Transverse colon (tissue), 4 donors: ENCODE measurements at regions not wholly inside any gene's neighbourhood (a gene's known extent, or its start where the extent isn't known, plus 50 kb on each side); places are given as distances from the start of the nearest gene placed in this dataset.

Experiments used
- DNase-seq: peaks from one replicate; pipeline ENCODE4 v3.0.0-alpha.2; 2019
- H3K27ac ChIP-seq, 4 donors: fragments of 200-600 bp; sonication (generic); 2 replicates each; pipeline ENCODE4 v1.5.1; 2016 to 2018; ENCODE audit warnings: inconsistent platforms in 4 of 4
- H3K27me3 ChIP-seq: fragments of 200-600 bp; sonication (generic); 2 replicates; pipeline ENCODE4 v1.5.1; 2017; ENCODE audit warnings: inconsistent platforms
- H3K36me3 ChIP-seq, 4 donors: fragments of 200-600 bp; sonication (generic); 2 replicates each; pipeline ENCODE4 v1.5.1; 2017 to 2019; ENCODE audit warnings: inconsistent platforms in 4 of 4
- H3K4me1 ChIP-seq, 4 donors: fragments of 200-600 bp; sonication (generic); 2 replicates each; pipeline ENCODE4 v1.5.1; 2017 to 2020; ENCODE audit warnings: inconsistent platforms in 4 of 4
- H3K4me3 ChIP-seq, 4 donors: fragments of 200-600 bp; sonication (generic); 1 replicate in 1 of 4; 2 replicates in 3 of 4; pipeline versions ENCODE4 v1.5.1 to v1.6.1; 2017 to 2019; ENCODE audit warnings: inconsistent platforms in 4 of 4
- H3K9me3 ChIP-seq, 2 donors: fragments of 200-600 bp; sonication (generic); 2 replicates each; pipeline ENCODE4 v1.5.1; 2017 to 2019; ENCODE audit warnings: inconsistent platforms in 2 of 2
- EP300 ChIP-seq: sonication (generic); formaldehyde crosslinking; IDR thresholded peaks from one replicate; pipeline ENCODE4 v1.6.1; 2017; ENCODE audit warnings: antibody characterized with exemption, low read depth
- POLR2A ChIP-seq: fragments of 450-650 bp; IDR thresholded peaks from one replicate; pipeline ENCODE4 v1.6.1; 2016; ENCODE audit warnings: antibody characterized with exemption, mild to moderate bottlenecking, moderate library complexity
- POLR2AphosphoS5 ChIP-seq, 3 donors: sonication (generic); formaldehyde crosslinking; IDR thresholded peaks; one replicate each; pipeline ENCODE4 v1.6.1; 2016; ENCODE audit warnings: antibody characterized with exemption in 3 of 3
- WGBS, 2 donors: methylation state at CpG; one replicate each; pipeline ENCODE4 v1.1.5; 2018; ENCODE audit warnings: low coverage in 1 of 2; 5-methylcytosine and 5-hydroxymethylcytosine counted together
- in situ Hi-C, 4 donors: fragments of 200-750 bp; cut with MboI; loops; one replicate each; pipeline versions ENCODE4 v1.15.0 to v1.15.1; 2017; ENCODE audit warnings: low sequenced_read_pairs in 3 of 4, low pct_ligation_motif_present in 1 of 4, low pct_unique_long_range_greater_than_20kb in 1 of 4
- intact Hi-C: fragments of 100-400 bp; cut with DNase I; formaldehyde crosslinking; loops from one replicate; pipeline ENCODE4 v1.15.1; 2023; ENCODE audit warnings: low total_unique reads
- TF ChIP-seq, protein P1 (sequence below), 5 experiments: fragments of 200-600 bp in 3 of 5; fragments of 450-650 bp in 2 of 5; sonication (generic) in 3 of 5; IDR thresholded peaks; 1 replicate in 2 of 5; 2 replicates in 3 of 5; pipeline ENCODE4 v1.5.1; 2016 to 2017; ENCODE audit warnings: antibody characterized with exemption in 5 of 5, inconsistent platforms in 3 of 5, mild to moderate bottlenecking in 2 of 5, moderate library complexity in 1 of 5

DNA sequence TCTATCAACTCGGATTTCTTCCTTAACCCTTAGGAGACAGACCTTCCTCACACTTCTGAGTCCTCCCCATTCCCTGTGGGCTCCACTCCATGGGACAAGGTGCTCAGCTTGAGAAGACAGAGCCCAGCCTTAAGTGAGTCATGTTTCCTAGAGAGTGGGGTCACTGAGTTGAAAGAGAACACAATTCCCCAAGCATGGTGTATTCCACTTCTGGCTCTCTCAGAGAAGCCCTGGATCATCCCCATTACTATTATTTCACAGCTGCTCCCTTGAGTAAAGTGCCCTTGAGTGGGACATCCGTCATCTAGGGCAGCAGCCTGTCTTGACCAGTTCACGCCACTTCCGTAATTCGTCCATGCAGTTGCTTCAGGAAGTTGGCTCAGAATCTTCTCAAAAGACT lies 604.8 kb downstream of the BNC2 start:
- Histone ChIP-seq H3K27ac (no peak overlapping the region), H3K4me3 (no peak overlapping the region), H3K36me3 (no peaks in the 10 kb centered on the region), H3K9me3 (no peaks in the 10 kb centered on the region), H3K27me3 (no peaks in the 10 kb centered on the region), H3K4me1 (peaks cover 0 to 15% (median 2%) of the 10 kb centered on the region in 4 donors)
- 94% methylated on average over 5 of the region's 5 CpGs; no CpG with 5 or more reads in 1 of the 2 donors for WGBS, 2 donors
- TF ChIP-seq, protein P1, sequence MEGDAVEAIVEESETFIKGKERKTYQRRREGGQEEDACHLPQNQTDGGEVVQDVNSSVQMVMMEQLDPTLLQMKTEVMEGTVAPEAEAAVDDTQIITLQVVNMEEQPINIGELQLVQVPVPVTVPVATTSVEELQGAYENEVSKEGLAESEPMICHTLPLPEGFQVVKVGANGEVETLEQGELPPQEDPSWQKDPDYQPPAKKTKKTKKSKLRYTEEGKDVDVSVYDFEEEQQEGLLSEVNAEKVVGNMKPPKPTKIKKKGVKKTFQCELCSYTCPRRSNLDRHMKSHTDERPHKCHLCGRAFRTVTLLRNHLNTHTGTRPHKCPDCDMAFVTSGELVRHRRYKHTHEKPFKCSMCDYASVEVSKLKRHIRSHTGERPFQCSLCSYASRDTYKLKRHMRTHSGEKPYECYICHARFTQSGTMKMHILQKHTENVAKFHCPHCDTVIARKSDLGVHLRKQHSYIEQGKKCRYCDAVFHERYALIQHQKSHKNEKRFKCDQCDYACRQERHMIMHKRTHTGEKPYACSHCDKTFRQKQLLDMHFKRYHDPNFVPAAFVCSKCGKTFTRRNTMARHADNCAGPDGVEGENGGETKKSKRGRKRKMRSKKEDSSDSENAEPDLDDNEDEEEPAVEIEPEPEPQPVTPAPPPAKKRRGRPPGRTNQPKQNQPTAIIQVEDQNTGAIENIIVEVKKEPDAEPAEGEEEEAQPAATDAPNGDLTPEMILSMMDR (IDR thresholded peaks at IDR 0.05): no peak
- TF ChIP-seq EP300 (no peak), POLR2A (no peak), POLR2AphosphoS5 (IDR thresholded peaks at IDR 0.05) (no peak)
- in situ Hi-C loops: loop anchor here in 1 of 4 donors (10.0 kb wide), 1 partner anchor 59 kb away; no protein-coding TSS in a partner anchor
- intact Hi-C loops: loop anchor here (2.0 kb wide), 1 partner anchor 583 kb away; no protein-coding TSS in a partner anchor
- DNase-seq: no peak

DNA sequence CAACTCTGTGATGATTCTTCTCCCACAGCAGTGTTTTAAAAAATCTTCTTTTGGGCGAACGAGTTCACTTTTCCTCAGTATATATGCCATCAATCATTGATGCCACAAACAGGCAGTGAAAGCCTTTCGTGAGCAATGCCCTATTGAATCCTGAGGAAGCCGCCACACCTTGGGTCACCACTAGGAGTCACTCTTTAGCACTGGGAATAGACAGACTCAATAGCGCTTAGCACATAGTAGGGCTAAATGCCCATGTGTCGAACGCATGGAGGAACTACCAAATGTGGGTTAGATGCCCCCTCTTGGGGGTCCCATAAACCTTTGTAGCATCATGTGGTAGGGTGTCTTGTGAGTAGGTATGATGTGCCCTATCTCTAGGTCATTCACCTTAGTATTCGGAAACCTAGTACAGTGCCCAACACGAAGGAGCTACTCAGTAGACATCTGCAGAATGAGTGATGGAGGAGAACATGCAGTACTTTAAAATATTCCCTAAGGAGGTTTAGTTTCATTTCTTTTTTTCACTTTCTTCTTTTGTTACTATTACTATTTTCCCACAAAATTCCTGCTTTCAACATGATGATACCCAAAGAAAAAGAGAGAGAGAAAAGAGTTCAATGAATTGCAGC lies 603.7 kb downstream of the BNC2 start:
- Histone ChIP-seq H3K27ac (peak overlapping the region in 3 of 4 donors; percentile 50 to 55 (median 54)), H3K9me3 (no peaks in the 10 kb centered on the region), H3K27me3 (no peaks in the 10 kb centered on the region), H3K4me3 (peak overlapping the region in 2 of 4 donors; percentile 19 to 38), H3K36me3 (no peaks in the 10 kb centered on the region), H3K4me1 (peaks cover 0 to 15% (median 2%) of the 10 kb centered on the region in 4 donors)
- in situ Hi-C loops: loop anchor here in 1 of 4 donors (10.0 kb wide), 1 partner anchor 58 kb away; no protein-coding TSS in a partner anchor
- 88 to 98% methylated on average over 4 to 9 of the region's 9 CpGs for WGBS, 2 donors
- no peak for DNase-seq
- TF ChIP-seq POLR2A (no peak), POLR2AphosphoS5 (IDR thresholded peaks at IDR 0.05) (no peak)
- TF ChIP-seq, protein P1 (IDR thresholded peaks at IDR 0.05): peak in 4 of 5 experiments; percentile 24 to 38 (median 30)
- intact Hi-C loops: no loop called here

DNA sequence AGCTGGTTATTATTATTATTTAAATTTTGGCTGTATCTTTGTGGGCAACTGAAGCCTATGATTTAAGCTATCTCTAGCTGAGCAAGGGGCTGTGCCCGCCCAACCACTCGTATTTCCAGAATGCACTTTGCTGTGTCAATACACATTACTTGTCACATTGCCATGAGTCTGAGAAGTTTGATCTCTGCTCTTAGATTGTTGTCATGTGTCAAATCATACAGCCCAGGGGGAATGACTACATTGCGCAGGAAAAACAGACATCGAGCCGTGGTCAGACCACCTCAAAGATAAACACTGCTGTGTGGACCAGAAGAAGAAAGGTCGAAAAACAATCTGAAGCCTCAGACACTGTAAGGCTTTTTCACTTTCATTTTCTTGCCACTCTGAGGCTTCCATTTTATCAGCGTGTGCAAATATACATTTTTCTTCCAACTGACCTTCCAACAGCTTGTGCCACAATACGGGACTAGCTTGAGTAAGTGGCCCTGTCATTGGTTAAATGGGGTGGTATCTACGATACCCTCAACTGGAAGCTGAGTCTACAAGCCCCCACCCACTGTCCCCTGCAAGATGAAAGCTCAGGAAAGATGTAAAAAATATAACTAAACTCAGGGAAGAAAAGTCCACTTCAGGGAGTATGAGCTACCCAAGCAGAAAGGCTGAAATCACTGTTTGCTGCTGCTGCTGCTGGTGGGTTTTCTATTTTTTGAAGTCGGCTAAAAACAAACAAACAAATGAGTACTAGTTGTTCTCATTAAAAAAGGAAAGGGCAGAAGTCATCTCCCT lies 603.0 kb downstream of the BNC2 start:
- DNase-seq: no peak
- H3K27me3 ChIP-seq: no peaks in the 10 kb centered on the region
- no peaks in the 10 kb centered on the region for H3K9me3 ChIP-seq
- H3K4me1 ChIP-seq: peaks cover 0 to 15% (median 2%) of the 10 kb centered on the region in 4 donors
- peak overlapping the region in 3 of 4 donors; percentile 50 to 55 (median 54) for H3K27ac ChIP-seq
- 23 to 28% methylated on average over 6 to 10 of the region's 10 CpGs for WGBS, 2 donors
- no peak for TF ChIP-seq POLR2AphosphoS5 (IDR thresholded peaks at IDR 0.05)
- TF ChIP-seq, protein P1 (IDR thresholded peaks at IDR 0.05): no peak
- TF ChIP-seq POLR2A: no peak
- no peak for TF ChIP-seq EP300
- H3K4me3 ChIP-seq: peak overlapping the region in 3 of 4 donors; percentile 18 to 38 (median 19)
- in situ Hi-C loops (loop anchor here in 1 of 4 donors (10.0 kb wide), 1 partner anchor 57 kb away; no protein-coding TSS in a partner anchor), intact Hi-C loops (no loop called here)
- no peaks in the 10 kb centered on the region for H3K36me3 ChIP-seq
